GM18858 (cell line): ENCODE measurements at regions not wholly inside any gene's neighbourhood (a gene's known extent, or its start where the extent isn't known, plus 50 kb on each side); places are given as distances from the start of the nearest gene placed in this dataset.
A peak's percentile ranks its signal among the peaks of the same experiment; 100 is the strongest.
"Not testable (repeated sequence)": the region's sequence is repeated elsewhere in the genome, so short reads cannot be mapped to it uniquely, and the experiment has no call there.

Experiments used
- ATAC-seq: cut with Tn5 transposase; IDR thresholded peaks from one replicate; pipeline ENCODE4 v1.9.1; 2021; ENCODE audit not compliant: unreplicated experiment

DNA sequence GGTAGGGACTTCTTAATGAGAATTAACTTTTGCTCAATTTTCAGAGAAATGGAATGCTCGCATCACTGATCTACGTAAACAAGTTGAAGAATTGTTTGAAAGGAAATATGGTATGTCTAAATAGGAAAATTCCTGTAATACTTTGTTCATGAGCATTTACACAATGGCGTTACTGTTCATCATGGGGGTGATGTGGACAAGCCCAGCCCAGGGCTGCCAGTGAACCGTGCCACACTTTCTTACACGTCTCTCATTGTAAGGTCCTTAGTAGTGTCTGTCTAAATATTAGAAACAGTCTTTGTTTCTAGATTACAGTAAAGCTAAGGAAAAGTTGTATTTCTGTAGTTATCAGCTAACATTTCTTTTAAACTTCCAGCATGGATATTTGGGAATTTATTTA, 91.0 kb upstream of the SPDYE9 start:
- ATAC-seq, result not testable (repeated sequence)

DNA sequence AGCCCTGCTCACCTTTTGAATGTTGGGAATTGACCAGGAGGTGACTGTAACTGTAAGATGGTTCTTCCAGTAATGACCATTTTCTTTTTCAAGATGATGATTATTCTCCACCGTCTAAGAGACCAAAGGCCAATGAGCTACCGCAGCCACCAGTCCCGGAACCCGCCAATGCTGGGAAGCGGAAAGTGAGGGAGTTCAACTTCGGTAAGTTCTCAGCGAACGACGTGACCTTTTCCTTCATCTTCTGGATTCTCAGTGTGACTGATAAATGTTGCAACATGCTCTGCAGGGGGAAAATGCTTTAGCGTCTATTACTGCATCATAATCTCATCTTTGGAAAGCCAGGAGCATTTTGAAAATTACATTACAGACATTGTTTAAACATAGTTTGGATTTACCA, 89.5 kb upstream of the SPDYE9 start:
- ATAC-seq, result not testable (repeated sequence)

DNA sequence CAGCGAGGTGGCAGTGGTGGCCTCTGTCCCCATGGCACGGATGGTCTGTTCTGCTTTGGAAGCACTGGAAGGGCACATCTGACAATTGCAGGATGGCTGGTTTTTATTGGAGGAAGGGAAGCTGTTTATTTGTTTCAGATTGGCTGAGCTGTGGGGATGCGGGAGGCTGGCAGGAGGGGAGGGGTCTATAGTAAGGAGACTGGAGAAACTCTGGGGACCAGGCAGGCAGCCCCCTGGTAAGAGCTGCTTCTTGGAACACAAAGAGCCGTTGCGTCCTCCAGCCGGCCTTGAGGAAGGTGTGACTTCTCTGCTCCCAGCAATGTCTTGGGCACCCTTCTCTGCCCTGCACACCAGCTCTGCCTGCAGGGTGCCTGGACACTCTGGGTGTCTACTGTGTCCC, 85.1 kb upstream of the SPDYE9 start:
- ATAC-seq, result not testable (repeated sequence)

DNA sequence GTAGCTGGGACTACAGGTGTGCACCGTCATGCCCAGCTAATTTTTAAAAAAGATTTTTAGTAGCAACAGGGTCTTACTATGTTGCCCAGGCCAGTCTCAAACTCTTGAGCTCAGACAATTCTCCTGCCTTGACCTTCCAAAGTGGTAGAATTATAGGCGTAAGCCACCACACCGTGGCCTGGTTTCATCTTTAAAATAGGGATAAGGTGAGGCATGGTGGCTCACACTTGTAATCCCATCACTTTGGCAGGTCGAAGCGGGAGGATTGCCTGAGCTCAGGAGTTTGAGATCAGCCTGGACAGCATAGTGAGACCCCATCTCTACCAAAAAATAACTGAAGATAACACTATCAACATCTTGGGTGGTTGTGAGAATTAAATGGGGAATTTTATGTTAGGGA, 84.6 kb upstream of the SPDYE9 start:
- not testable (repeated sequence) for ATAC-seq

DNA sequence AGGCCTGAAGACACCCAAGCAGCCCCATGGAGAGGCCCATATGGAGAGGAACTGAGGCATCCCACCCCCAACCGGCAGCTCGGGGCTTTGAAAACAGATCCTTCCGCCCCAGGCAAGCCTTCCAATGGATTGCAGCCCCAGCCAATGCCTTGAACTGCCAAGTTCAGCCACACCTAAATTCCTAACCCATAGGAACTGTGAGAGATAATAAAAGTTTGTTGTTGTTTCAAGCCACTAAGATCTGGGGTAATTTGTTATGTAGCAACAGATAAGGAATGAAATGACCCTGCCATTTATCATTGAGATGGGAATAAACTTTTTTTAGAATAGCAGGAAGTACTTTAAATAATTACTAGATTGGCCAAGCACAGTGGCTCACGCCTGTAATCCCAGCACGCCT, 80.3 kb upstream of the SPDYE9 start:
- ATAC-seq, result not testable (repeated sequence)

DNA sequence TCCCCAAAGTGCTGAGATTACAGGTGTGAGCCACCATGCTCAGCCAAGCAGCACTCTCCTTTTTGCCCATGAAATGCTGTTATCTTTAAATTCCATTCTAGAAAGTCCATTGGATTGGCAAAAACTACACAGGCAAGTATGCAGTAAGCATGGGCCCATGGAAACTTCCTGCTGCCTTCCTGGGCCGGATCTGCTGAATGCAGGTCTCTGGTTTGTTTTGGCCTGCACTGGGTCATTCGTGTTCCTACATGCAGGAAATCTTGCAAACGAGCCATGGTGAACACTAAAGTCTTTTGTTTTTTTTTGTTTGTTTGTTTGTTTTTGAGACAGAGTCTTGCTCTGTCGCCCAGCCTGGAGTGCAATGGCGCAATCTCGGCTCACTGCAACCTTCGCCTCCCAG, 76.8 kb upstream of the SPDYE9 start:
- not testable (repeated sequence) for ATAC-seq

DNA sequence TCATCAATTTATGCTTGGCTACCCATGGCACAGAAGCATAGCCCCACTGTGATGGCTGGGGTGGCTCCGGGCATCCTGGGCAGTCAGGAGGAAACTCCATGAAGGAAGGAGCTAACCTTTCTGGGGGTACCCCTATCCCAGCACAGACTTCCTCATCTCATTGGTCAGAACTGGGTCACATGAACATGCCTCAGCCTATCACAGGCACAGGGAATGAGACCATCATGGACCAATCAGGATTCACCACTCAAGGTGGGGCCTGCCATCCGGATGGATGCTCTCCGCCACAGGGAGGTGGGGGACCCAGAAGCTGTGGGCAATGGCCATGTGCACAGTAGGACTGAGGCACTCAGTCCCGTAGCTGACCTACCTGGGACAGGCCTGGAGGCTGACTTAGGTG, 75.9 kb upstream of the SPDYE9 start:
- not testable (repeated sequence) for ATAC-seq

DNA sequence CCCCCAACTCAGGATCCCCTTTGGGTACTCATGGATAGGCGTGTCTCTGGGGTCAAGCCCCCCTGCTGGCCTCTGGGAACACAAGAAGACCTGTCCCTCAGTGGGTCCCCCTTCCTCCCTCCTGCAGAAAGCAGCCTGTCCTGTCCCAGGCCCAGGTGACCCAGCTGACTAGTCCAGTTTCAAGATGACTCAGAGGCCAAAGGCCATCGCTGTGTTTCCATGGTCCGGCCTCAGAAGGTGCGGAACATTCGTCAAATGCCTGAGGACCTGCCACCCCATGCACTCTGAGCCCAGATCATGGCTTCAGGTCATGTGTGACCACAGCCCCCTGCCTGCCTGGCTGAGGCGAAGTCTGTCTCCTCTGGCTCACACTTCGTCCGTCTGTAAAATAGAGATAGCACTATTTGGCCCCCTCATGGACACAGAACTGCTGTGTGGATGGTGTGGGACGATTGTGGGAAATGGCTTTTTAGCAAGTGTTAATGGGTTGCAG, 71.4 kb upstream of the SPDYE9 start:
- ATAC-seq, result not testable (repeated sequence)

DNA sequence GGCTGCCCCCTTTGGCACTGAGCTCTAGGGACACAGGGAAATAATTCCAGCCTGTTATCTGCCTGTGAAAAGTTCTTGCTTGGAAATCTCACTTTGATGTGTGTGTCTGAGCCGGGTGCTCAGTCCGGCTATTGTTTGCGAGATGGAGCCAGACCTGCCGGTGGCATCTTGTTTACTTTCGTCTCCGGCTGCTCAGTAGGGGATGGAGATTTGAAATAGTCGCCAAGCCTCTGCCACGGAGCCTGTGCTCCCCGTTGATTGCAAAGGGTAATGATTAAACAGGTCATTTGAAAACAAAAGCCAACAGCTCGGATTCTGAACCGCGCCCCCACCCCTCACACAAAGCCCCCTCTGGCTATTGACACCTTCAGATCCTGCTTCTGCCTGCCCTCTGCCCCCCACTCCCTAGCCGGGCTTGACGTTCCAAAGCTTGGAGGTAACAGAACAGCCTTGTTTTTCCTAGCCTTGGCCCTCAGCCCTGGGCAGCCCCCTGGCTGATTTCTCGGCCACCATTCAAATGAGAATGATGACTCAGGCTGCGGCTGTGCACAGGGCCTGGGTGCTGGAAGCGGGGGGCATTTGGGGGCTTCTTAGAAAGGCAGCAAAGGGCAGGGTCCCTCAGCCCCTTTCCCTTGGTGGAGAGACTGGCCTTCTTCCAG, 70.8 kb upstream of the SPDYE9 start:
- ATAC-seq, result not testable (repeated sequence)

DNA sequence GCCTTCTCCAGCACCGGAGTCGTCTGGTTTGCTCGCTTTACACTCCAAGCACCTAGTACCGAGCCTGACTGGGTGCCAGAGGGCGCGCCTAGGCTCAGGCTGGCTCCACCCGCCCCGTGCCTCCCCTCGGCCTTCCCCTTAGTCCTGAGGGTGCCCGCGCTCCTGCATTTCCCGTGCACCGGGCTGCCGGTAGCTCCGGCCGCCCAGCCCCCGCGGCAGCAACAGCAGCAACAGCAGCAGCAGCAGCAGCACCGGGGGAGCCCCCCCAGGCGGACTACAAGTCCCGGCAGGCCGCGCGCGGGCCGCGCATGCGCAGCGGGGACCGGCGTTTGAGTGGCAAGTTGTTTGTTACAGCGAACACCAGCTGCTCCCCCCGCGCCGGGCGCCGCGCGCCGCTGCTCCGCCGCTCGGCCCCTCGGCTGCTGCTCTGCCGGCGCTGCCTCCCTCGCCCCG, 68.8 kb upstream of the SPDYE9 start:
- peak; percentile 92 for ATAC-seq

DNA sequence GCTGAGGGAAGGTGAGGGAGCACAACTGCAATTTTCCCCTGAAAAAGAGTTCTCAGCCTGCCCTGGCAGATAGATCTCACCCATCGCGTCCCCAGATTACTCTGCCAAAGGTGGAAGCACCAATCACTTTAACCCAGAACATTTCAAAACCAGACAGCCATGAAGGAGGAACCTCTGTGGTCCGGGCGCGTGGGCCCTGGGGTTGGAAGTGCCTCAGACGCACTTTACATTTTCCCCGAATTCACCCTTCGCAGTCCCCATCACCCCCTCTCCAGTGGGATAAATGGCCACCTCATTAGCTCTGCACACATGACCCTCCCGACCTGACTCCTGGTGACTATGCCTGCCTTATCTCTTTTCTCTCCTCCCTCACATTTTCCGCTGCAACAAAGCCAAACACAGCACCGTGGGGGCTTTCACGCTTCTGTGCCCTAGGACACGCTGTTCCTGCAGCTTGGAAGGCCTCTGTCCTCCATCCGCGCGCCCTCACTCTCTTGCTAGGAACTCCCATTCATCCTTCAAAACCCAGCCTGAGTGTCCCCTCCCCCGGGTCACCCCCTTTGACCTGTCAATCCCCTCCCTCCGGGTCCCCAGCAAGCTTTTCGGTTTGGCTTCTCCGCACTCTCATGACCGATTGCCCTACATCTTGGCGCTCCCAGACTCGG, 68.2 kb upstream of the SPDYE9 start:
- ATAC-seq, result not testable (repeated sequence)

DNA sequence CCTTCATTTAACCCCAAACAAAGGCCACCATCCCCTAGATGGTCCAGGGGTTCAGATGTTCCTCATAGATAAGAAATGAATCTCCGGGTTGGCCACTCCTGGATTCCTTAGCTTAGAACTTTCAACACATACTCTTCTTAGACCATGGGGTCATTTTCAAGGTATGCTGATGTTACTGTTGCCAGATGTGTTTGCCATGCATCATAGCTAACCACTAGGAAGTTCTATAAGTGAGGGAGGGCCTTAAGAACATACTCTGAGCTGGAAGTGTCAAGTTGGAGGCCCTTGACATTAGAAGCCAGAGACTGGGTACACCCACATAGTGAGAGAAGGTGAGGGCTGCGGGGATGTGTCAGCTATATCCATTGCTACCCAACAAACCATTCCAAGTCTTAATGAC, 62.7 kb upstream of the SPDYE9 start:
- not testable (repeated sequence) for ATAC-seq

DNA sequence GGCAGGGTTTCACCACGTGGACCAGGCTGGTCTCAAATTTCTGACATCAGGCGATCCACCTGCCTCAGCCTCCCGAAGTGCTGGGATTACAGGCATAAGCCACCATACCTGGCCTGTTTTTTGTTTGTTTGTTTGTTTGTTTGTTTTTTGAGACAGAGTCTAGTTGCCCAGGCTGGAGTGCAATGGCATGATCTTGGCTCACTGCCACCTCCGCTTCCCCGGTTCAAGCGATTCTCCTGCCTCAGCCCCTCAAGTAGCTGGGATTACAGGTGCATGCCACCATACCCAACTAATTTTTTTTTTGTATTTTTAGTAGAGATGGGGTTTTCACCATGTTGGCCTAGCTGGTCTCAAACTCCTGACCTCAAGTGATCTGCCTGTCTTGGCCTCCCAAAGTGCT, 61.8 kb upstream of the SPDYE9 start:
- ATAC-seq, result not testable (repeated sequence)

DNA sequence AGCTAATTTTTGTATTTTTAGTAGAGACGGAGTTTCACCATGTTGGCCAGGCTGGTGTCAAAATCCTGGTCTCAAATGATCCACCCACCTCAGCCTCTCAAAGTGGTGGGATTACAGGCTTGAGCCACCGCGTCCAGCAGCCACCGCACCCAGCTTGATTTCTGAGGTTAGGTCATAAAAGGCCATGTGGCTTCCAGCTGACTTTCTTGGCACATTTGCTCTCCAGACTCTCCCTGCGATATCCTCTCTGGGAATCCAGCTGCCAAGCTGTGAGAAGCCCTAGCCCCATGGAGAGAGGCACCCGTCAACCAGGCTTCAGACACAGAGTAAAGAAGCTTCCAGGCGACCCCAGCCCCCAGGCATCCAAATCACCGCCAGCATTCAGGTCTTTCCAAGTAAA, 58.2 kb upstream of the SPDYE9 start:
- not testable (repeated sequence) for ATAC-seq

DNA sequence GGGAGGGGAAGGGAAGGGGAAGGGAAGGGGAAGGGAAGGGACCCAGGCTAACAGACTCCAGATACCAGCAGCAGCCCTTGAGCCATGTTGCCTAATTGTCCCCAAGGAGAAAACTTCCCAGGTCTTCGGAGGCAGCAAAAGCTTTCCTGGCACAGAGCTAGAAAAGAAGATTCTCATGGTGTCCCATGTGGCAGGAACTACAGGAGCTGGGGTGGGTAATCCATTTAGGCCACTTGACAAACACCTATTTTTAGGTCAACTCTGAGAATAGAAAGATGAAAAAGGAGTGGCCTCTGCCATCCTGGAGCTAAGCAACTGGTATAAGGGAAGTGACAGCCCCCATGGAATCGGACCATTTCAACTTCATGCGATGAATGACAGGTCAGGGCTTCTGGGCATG, 52.1 kb upstream of the SPDYE9 start:
- ATAC-seq, result not testable (repeated sequence)
